PC-9 (cell line): ENCODE measurements at regions not wholly inside any gene's neighbourhood (a gene's known extent, or its start where the extent isn't known, plus 50 kb on each side); places are given as distances from the start of the nearest gene placed in this dataset.

Experiments
- EZH2 ChIP-seq: fragments of 200-600 bp; sonication (generic); IDR thresholded peaks from 2 replicates; pipeline ENCODE4 v1.8.0; 2017; ENCODE audit warnings: antibody characterized with exemption, low read depth
- TF ChIP-seq, protein P1 (sequence below): fragments of 200-600 bp; sonication (generic); conservative IDR thresholded peaks from 2 replicates; pipeline ENCODE4 v1.6.1; 2017; ENCODE audit warnings: mixed run types, antibody characterized with exemption, mild to moderate bottlenecking, moderate library complexity

DNA sequence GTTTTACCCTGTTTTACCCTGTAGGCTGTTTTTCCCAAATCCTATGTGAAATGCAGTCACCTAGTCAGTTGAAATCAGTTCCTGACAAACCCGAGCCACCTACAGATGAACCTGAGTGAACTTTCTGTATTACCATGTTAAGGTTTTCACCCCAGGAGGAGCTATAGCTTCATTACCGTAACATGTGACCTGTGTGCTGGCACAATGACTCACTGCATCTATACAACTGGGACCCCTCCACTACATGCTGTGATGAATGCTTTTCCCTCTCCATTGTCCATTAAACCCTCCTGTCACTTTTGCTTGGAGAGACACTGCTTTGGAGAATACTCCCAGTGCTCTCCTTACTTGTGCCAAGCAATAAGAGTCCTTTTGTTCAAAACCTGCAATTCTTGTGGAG, 1974.8 kb downstream of the EFNA5 start:
- TF ChIP-seq, protein P1, sequence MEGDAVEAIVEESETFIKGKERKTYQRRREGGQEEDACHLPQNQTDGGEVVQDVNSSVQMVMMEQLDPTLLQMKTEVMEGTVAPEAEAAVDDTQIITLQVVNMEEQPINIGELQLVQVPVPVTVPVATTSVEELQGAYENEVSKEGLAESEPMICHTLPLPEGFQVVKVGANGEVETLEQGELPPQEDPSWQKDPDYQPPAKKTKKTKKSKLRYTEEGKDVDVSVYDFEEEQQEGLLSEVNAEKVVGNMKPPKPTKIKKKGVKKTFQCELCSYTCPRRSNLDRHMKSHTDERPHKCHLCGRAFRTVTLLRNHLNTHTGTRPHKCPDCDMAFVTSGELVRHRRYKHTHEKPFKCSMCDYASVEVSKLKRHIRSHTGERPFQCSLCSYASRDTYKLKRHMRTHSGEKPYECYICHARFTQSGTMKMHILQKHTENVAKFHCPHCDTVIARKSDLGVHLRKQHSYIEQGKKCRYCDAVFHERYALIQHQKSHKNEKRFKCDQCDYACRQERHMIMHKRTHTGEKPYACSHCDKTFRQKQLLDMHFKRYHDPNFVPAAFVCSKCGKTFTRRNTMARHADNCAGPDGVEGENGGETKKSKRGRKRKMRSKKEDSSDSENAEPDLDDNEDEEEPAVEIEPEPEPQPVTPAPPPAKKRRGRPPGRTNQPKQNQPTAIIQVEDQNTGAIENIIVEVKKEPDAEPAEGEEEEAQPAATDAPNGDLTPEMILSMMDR, result no peak
- no peak for TF ChIP-seq EZH2
